GM11168 (cell line): ENCODE measurements at regions not wholly inside any gene's neighbourhood (a gene's known extent, or its start where the extent isn't known, plus 50 kb on each side); places are given as distances from the start of the nearest gene placed in this dataset.
"Not testable (repeated sequence)": the region's sequence is repeated elsewhere in the genome, so short reads cannot be mapped to it uniquely, and the experiment has no call there.

Experiments used
- in situ Hi-C: fragments of 300-500 bp; cut with MboI; formaldehyde crosslinking; loops from one replicate; pipeline ENCODE4 v1.12.0; 2022; ENCODE audit warnings: low sequenced_read_pairs; ENCODE audit not compliant: unreplicated experiment

DNA sequence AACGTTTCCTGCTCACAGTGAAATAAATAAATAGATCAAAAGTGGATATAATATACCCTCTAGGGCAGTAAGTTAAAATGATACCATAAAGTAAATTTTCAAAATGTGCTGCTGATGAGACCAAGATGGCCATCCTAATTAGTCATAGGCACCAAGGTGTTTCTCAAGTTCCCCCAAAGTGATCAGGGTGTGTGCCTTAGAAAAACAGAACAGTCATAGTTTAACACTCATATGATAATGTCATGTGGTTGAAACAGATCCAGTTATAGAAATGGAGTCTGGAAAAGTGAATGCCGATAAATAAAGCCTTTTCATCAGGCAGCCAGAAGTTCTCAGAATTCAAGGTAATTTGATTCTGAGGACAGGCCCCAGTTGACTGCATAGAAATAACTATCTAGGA, 161.5 kb upstream of the CDKN2B start:
- in situ Hi-C loops: no loop called here

- in situ Hi-C loops: no loop called here
These were observed 162.0 kb upstream of the CDKN2B start for GRCh38 chr9:22170990-22171670.

DNA sequence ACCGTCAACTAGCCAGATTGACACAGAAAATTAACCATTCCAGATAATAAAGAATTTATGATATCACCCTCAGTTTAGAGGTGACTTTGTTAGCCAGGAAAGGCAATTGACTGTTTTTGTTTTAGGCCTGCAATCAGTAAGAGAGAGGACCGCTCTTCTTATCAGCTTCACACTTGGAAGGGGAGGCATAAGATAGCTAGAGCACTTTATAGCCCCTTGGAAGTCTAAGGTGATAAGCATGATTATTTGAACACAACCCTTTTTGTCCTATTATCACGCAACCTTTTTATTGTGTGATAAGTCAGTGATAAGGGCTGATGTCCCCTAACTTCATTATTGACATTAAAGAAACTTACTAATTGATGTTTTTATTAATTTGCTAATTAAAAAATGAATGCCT, 162.6 kb upstream of the CDKN2B start:
- in situ Hi-C loops: no loop called here

DNA sequence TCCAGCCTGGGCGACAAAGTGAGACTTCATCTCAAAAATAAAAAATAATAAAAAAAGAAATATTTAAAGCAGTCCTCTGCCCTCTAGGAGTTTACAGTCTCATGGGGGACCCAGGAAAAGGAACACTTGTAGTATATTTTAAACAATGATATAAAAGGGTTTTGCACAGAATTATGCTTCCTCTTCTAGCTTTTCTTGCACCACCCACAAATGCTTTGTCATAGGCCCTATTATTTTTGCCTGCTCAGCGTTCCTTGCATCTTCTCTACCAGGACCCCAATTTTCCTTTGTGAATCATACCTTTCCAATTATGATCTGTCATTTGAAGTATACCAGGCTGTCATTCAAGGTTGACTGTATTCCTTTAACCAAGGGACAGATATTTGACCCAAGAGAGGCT, 164.8 kb upstream of the CDKN2B start:
- in situ Hi-C loops: no loop called here

- in situ Hi-C loops: no loop called here
These were observed 167.0 kb upstream of the CDKN2B start for GRCh38 chr9:22175972-22176545.

DNA sequence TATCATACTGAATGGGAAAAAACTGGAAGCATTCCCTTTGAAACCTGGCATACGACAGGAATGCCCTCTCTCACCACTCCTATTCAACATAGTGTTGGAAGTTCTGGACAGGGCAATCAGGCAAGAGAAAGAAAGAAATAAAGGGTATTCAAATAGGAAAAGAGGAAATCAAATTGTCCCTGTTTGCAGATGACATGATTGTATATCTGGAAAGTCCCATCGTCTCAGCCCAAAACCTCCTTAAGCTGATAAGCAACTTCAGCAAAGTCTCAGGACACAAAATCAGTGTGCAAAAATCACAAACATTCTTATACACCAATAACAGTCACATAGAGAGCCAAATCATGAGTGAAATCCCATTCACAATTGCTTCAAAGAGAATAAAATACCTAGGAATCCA, 171.9 kb upstream of the CDKN2B start:
- in situ Hi-C loops: not testable (repeated sequence)

- in situ Hi-C loops: no loop called here
These were observed 180.4 kb upstream of the CDKN2B start for GRCh38 chr9:22189471-22189870.

DNA sequence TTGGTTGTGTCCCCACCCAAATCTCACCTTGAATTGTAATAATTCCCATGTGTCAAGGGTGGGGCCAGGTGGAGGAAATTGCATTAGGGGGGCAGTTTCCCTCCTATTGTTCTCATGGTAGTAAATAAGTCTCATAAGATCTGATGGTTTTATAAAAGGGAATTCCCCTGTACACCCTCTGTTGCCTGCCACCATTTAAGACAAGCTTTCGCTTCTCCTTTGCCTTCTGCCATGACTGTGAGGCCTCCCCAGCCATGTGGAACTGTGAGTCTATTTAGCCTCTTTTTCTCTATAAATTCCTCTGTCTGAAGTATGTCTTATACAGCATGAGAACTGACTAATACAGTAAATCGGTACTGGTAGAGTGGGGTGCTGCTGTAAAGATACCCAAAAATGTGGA, 187.9 kb upstream of the CDKN2B start:
- in situ Hi-C loops: not testable (repeated sequence)

DNA sequence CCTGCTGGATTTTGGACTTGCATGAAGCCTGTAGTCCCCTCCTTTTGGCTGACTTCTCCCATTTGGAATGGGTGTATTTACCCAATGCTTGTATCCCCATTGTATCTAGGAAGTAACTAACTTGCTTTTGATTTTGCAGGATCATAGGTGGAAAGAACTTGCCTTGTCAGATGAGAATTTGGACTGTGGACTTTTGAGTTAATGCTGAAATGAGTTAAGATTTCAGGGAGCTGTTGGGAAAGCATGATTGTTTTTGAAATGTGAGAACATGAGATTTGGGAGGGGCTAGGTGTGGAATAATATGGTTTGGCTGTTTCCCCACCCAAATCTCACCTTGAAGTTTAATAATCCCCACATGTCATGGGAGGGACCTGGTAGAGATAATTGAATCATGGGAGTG, 189.6 kb upstream of the CDKN2B start:
- in situ Hi-C loops: no loop called here

- in situ Hi-C loops: no loop called here
These were observed 192.2 kb upstream of the CDKN2B start for GRCh38 chr9:22201256-22201655.

- in situ Hi-C loops: no loop called here
These were observed 194.4 kb upstream of the CDKN2B start for GRCh38 chr9:22203371-22204138.

GRCh38 chr9:22204240-22204639, 195.1 kb upstream of the CDKN2B start:
- in situ Hi-C loops: no loop called here

- in situ Hi-C loops: no loop called here
These were observed 197.7 kb upstream of the CDKN2B start for GRCh38 chr9:22206833-22207232.

- in situ Hi-C loops: no loop called here
These were observed 199.9 kb upstream of the CDKN2B start for GRCh38 chr9:22208846-22209585.

- in situ Hi-C loops: no loop called here
These were observed 201.2 kb upstream of the CDKN2B start for GRCh38 chr9:22210262-22210661.

DNA sequence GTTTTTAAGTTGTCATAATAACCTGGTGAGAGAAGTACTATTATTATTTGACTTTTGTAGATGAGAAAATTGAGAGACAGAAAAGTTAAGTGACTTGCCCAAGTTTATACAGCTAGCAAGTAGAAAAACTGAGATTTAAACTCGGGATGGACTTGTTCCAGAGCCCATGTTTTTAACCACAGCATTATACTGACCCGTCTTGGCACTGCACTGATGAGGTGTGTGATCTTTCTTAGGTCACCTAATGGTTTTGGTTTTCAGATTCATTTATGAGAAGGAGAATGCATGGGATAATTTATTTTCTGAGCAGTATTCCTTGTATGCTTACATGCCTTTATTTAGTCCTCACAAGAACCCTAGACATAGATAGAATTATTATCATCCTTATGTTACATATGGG, 201.8 kb upstream of the CDKN2B start:
- in situ Hi-C loops: no loop called here

DNA sequence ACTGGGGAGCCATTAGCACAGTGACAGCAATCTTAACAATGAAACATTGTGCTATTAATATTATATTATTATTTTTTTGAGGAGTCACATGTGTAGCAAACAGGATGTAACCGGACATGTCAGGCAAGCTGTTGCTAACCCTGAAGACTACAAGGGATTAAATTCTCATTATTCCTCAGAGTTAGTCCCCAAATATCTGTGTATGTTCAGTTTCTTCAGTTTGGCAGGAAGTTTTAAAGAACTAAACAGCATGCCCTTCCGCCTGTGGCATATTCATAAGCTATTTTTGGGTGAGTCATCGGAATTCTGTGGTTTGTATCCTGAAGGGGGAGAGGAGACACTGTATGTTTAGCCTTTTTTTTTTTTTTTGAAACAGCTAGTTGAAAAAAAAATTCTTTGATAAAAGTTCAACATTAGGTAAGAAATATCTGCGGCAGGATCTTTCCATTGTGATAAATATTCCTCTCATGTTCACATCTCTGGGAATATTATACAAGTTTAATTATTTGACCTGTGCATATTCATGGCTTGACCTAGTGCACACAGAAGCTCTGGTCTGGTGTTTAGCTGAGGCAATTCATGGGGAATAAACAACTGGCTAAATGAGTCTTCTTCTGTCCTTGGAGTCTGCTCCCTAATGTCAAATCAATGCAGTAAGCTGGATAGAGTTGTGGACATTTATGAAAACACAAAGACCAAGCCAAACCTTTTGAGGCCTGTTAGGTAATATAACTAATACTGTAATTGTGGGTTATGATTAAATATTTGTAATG, 202.7 kb upstream of the CDKN2B start:
- in situ Hi-C loops: no loop called here

GRCh38 chr9:22214021-22214420, 204.9 kb upstream of the CDKN2B start:
- in situ Hi-C loops: no loop called here

DNA sequence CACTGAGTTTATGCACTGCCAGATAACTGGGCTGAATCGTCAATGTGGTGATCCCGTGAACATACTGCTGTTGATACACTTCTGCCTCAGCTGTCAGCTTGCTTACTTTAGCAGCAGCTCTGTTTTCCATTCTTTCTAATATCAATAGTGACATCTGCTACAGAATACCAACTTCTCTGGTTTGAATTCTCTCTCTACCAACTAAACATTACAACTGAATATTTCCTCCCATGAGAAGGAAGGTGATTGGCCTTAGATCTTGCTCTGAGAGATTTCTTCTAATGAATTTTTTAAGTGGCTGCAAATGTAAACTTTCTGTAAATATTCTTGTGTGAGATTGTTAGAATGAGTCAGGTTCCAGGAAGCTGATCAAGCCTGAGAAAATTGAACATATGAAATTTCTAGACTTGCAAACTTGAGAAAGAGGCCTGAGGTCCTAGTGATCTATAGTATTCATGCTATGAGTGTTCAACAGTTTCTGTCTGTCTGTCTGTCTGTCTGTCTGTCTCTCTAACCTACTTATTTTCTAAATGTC, 205.5 kb upstream of the CDKN2B start:
- in situ Hi-C loops: no loop called here

DNA sequence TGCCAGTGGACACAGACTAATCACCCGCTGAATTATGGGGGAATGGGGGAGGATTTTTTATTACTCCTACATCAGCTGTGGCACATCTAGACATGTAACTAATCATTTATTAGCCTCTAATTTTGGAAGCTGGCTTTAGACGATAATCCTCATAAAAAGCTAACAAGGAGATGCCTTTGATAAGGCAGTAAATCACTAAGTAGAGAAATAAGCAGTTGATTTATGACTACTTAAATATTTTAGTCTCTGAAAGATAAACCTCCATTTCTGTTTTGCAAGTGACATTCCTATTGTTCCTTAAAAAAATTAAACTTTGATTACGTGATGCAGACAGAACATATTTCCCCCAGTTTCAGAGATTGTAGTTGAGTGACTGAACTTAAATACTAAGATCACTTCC, 206.4 kb upstream of the CDKN2B start:
- in situ Hi-C loops: no loop called here
